ENCODE measurements at regions not wholly inside any gene's neighbourhood (a gene's known extent, or its start where the extent isn't known, plus 50 kb on each side); places are given as distances from the start of the nearest gene placed in this dataset.

- TF ChIP-seq CHD2 (IDR thresholded peaks at IDR 0.05; ENCODE audit: low read length, partially characterized antibody): no peak
- TF ChIP-seq REST (IDR thresholded peaks at IDR 0.05): no peak
- no peak for TF ChIP-seq CTCF (IDR thresholded peaks at IDR 0.05)
- TF ChIP-seq USF2 (IDR thresholded peaks at IDR 0.05): no peak
- no peak for TF ChIP-seq RCOR1 (IDR thresholded peaks at IDR 0.05; ENCODE audit: low read depth, low read length)
- no peak for TF ChIP-seq BHLHE40 (IDR thresholded peaks at IDR 0.05; ENCODE audit: low read depth, low read length)
- TF ChIP-seq RAD21 (conservative IDR thresholded peaks at IDR 0.05 in 1 of 2, IDR thresholded peaks at IDR 0.05 in 1 of 2): no peak
- TF ChIP-seq ZSCAN20 (CRISPR knock-in tag; IDR thresholded peaks at IDR 0.05): no peak
- TF ChIP-seq CBX8 (IDR thresholded peaks at IDR 0.05): no peak
- TF ChIP-seq PHF8 (IDR thresholded peaks at IDR 0.05; ENCODE audit: borderline replicate concordance, low read depth): no peak
- TF ChIP-seq HDAC2 (IDR thresholded peaks at IDR 0.05): no peak
- TF ChIP-seq GATA3 (IDR thresholded peaks at IDR 0.05; ENCODE audit: borderline replicate concordance): no peak
- no peak for TF ChIP-seq NR3C1 (IDR thresholded peaks at IDR 0.05)
- no peak for TF ChIP-seq JUNB (IDR thresholded peaks at IDR 0.05)
Observed at GRCh38 chr9:11349187-11349586, 736.4 kb upstream of the PTPRD start.

Data from A549 (cell line).